Adipocyte (in vitro differentiated cells): ENCODE measurements at regions not wholly inside any gene's neighbourhood (a gene's known extent, or its start where the extent isn't known, plus 50 kb on each side); places are given as distances from the start of the nearest gene placed in this dataset.

Experiments used
- DNase-seq: peaks from one replicate; pipeline ENCODE4 v3.0.0-alpha.2; 2015; ENCODE audit warnings: low read depth
- H3K27me3 ChIP-seq: replicated peaks from 2 replicates; pipeline ENCODE4 v1.7.0; 2013; ENCODE audit warnings: mild to moderate bottlenecking, low read length, moderate library complexity; ENCODE audit not compliant: control insufficient read depth, insufficient read depth
- H3K36me3 ChIP-seq: 2 replicates; pipeline ENCODE4 v1.7.0; 2013; ENCODE audit warnings: low read length, mild to moderate bottlenecking, moderate library complexity; ENCODE audit not compliant: control insufficient read depth, insufficient read depth, severe bottlenecking
- H3K4me1 ChIP-seq: 2 replicates; pipeline ENCODE4 v1.7.0; 2013; ENCODE audit warnings: mild to moderate bottlenecking, low read length, moderate library complexity; ENCODE audit not compliant: control insufficient read depth, insufficient read depth
- H3K4me3 ChIP-seq: 2 replicates; pipeline ENCODE4 v1.7.0; 2013; ENCODE audit warnings: mild to moderate bottlenecking, low read length, moderate library complexity
- H3K9ac ChIP-seq: 2 replicates; pipeline ENCODE4 v1.7.0; 2013; ENCODE audit warnings: mild to moderate bottlenecking, low read length, moderate library complexity
- H3K9me3 ChIP-seq: 2 replicates; pipeline ENCODE4 v1.7.0; 2013; ENCODE audit warnings: mild to moderate bottlenecking, low read length, moderate library complexity; ENCODE audit not compliant: control insufficient read depth

GRCh38 chr5:178787889-178788288 is 57.4 kb upstream of the ZNF354A start:
- Histone ChIP-seq H3K4me3 (no peak overlapping the region), H3K36me3 (no peaks in the 10 kb centered on the region), H3K9me3 (no peaks in the 10 kb centered on the region), H3K4me1 (no peaks in the 10 kb centered on the region), H3K27me3 (no peaks in the 10 kb centered on the region), H3K9ac (no peak overlapping the region)
- no peak for DNase-seq

- Histone ChIP-seq H3K4me3 (no peak overlapping the region), H3K9me3 (no peaks in the 10 kb centered on the region), H3K4me1 (no peaks in the 10 kb centered on the region), H3K27me3 (peaks cover 3% of the 10 kb centered on the region), H3K9ac (no peak overlapping the region), H3K36me3 (no peaks in the 10 kb centered on the region)
- DNase-seq, result peak; percentile 38
Measured at GRCh38 chr5:178786859-178787499, 56.5 kb upstream of the ZNF354A start.

GRCh38 chr5:178786417-178786816 is 56.0 kb upstream of the ZNF354A start:
- no peak overlapping the region for H3K4me3 ChIP-seq
- no peaks in the 10 kb centered on the region for H3K4me1 ChIP-seq
- H3K36me3 ChIP-seq, result no peaks in the 10 kb centered on the region
- no peak overlapping the region for H3K9ac ChIP-seq
- H3K27me3 ChIP-seq, result peaks cover 6% of the 10 kb centered on the region
- no peak for DNase-seq
- no peaks in the 10 kb centered on the region for H3K9me3 ChIP-seq

- Histone ChIP-seq H3K4me3 (no peak overlapping the region), H3K4me1 (no peaks in the 10 kb centered on the region), H3K36me3 (no peaks in the 10 kb centered on the region), H3K9ac (no peak overlapping the region), H3K27me3 (peaks cover 8% of the 10 kb centered on the region), H3K9me3 (no peaks in the 10 kb centered on the region)
- no peak for DNase-seq
Measured at GRCh38 chr5:178785999-178786398, 55.5 kb upstream of the ZNF354A start.

- Histone ChIP-seq H3K4me3 (no peak overlapping the region), H3K4me1 (no peaks in the 10 kb centered on the region), H3K9ac (no peak overlapping the region), H3K36me3 (no peaks in the 10 kb centered on the region), H3K27me3 (peaks cover 14% of the 10 kb centered on the region), H3K9me3 (no peaks in the 10 kb centered on the region)
- DNase-seq, result no peak
Measured at GRCh38 chr5:178784391-178784790, 53.9 kb upstream of the ZNF354A start.

- no peak for DNase-seq
- H3K9ac ChIP-seq, result no peak overlapping the region
- H3K9me3 ChIP-seq, result no peaks in the 10 kb centered on the region
- H3K4me3 ChIP-seq, result no peak overlapping the region
- no peaks in the 10 kb centered on the region for H3K36me3 ChIP-seq
- no peaks in the 10 kb centered on the region for H3K4me1 ChIP-seq
- peaks cover 14% of the 10 kb centered on the region for H3K27me3 ChIP-seq
Measured at GRCh38 chr5:178781936-178782335, 51.5 kb upstream of the ZNF354A start.

- Histone ChIP-seq H3K27me3 (peaks cover 14% of the 10 kb centered on the region), H3K9ac (no peak overlapping the region), H3K36me3 (no peaks in the 10 kb centered on the region), H3K4me3 (no peak overlapping the region), H3K4me1 (no peaks in the 10 kb centered on the region), H3K9me3 (no peaks in the 10 kb centered on the region)
- DNase-seq, result no peak
Measured at GRCh38 chr5:178780581-178781498, 50.4 kb upstream of the ZNF354A start.
